ENCODE measurements at regions not wholly inside any gene's neighbourhood (a gene's known extent, or its start where the extent isn't known, plus 50 kb on each side); places are given as distances from the start of the nearest gene placed in this dataset.

DNA sequence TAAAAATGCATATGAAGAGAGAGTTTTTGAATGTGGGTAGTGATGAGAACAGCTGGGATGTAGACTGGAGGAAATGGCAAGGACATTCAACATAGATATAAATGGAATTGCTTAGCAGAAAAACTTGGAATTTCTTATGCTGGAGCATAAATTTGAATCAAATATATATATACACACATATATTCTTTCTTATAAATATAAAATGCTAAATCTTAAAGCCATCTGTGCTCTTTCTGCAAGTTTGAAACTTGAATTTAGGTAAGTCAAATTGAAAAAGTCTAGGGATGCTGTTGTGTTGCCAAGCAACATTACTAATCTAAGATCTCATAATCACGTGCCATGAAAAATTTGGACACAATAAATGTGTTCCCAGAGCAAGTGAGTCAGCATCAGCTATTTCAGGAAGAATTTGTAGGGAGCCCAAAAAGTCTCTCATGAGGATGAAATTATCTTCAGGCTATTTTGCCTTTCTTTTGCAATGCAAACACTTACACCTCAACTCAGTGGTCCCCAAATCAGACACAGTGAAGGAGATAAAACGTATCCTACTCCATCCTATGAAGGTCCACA is 58.4 kb upstream of the ALDH1A1 start:
- Mint-ChIP-seq H3K27ac (no peak overlapping the region), H3K4me3 (no peak overlapping the region), H3K9me3 (no peaks in the 10 kb centered on the region), H3K27me3 (ENCODE audit: insufficient read depth) (no peaks in the 10 kb centered on the region), H3K36me3 (ENCODE audit: low read depth) (no peaks in the 10 kb centered on the region), H3K4me1 (peaks cover 12% of the 10 kb centered on the region)
- H3K27ac ChIP-seq (ENCODE audit: low read depth, low read length) = no peak overlapping the region
- no peak overlapping the region for H3K9ac ChIP-seq (ENCODE audit: extremely low read depth, low read length, poor library complexity, severe bottlenecking)
- no peak overlapping the region for H3K4me3 ChIP-seq (ENCODE audit: low read length)
- TF ChIP-seq, protein P1, sequence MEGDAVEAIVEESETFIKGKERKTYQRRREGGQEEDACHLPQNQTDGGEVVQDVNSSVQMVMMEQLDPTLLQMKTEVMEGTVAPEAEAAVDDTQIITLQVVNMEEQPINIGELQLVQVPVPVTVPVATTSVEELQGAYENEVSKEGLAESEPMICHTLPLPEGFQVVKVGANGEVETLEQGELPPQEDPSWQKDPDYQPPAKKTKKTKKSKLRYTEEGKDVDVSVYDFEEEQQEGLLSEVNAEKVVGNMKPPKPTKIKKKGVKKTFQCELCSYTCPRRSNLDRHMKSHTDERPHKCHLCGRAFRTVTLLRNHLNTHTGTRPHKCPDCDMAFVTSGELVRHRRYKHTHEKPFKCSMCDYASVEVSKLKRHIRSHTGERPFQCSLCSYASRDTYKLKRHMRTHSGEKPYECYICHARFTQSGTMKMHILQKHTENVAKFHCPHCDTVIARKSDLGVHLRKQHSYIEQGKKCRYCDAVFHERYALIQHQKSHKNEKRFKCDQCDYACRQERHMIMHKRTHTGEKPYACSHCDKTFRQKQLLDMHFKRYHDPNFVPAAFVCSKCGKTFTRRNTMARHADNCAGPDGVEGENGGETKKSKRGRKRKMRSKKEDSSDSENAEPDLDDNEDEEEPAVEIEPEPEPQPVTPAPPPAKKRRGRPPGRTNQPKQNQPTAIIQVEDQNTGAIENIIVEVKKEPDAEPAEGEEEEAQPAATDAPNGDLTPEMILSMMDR (conservative IDR thresholded peaks at IDR 0.05) = no peak
- H3K4me1 ChIP-seq (ENCODE audit: control insufficient read depth, insufficient read depth, low read length) = no peaks in the 10 kb centered on the region
- no peaks in the 10 kb centered on the region for H3K9me3 ChIP-seq (ENCODE audit: control insufficient read depth, low read length)
- H3K27me3 ChIP-seq (ENCODE audit: control insufficient read depth, insufficient read depth, low read length, poor library complexity, severe bottlenecking) = peaks cover 4% of the 10 kb centered on the region
- WGBS, 2 experiments (ENCODE audit: insufficient coverage in 1 of 2, insufficient read length in 1 of 2) = 88 to 98% methylated on average over 1 to 2 of the region's 2 CpGs
- no peak for DNase-seq
- H3K36me3 ChIP-seq (ENCODE audit: control insufficient read depth, insufficient read depth, low read length) = no peaks in the 10 kb centered on the region

DNA sequence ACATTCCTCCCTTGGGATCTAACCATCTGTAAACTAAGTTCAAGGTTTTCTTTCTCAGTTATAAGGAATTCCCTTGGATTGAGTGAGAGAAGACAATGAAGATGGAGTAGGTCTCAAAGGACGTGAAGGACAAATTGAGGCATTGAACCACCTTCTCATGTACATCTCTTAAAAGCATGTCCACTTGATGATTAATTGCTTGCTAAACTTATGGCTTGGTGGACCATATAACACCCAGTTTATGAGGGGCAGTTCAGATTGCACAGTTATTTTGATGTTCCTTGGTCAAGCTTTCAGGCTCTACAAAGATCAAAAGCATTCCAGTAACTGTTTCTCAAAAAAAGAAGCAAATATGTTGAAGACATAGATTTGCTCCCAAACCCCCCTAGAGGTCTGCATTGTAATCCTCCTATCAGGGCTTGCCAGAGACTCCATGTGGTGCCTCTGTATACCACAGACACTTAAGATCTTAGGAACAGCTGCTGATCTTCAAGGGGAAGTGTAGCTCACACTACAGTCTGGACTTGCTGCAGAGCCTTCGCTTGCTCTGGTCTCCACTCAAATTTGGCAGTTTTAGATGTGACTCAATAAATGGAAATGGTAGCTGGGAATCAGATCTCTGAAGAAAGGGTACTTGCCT is 56.9 kb upstream of the ALDH1A1 start:
- H3K36me3 Mint-ChIP-seq (ENCODE audit: low read depth) = no peaks in the 10 kb centered on the region
- H3K9ac ChIP-seq (ENCODE audit: extremely low read depth, low read length, poor library complexity, severe bottlenecking) = no peak overlapping the region
- H3K4me1 Mint-ChIP-seq = peaks cover 12% of the 10 kb centered on the region
- no peak overlapping the region for H3K27ac ChIP-seq (ENCODE audit: low read depth, low read length)
- TF ChIP-seq, protein P1 (conservative IDR thresholded peaks at IDR 0.05) = peak; percentile 60
- no peaks in the 10 kb centered on the region for H3K9me3 Mint-ChIP-seq
- H3K4me3 ChIP-seq (ENCODE audit: low read length) = no peak overlapping the region
- H3K4me3 Mint-ChIP-seq = no peak overlapping the region
- H3K9me3 ChIP-seq (ENCODE audit: control insufficient read depth, low read length) = no peaks in the 10 kb centered on the region
- H3K27ac Mint-ChIP-seq = no peak overlapping the region
- 83 to 94% methylated on average over 2 of the region's 2 CpGs for WGBS, 2 experiments (ENCODE audit: insufficient coverage in 1 of 2, insufficient read length in 1 of 2)
- H3K27me3 Mint-ChIP-seq (ENCODE audit: insufficient read depth) = no peaks in the 10 kb centered on the region
- peaks cover 4% of the 10 kb centered on the region for H3K27me3 ChIP-seq (ENCODE audit: control insufficient read depth, insufficient read depth, low read length, poor library complexity, severe bottlenecking)
- H3K4me1 ChIP-seq (ENCODE audit: control insufficient read depth, insufficient read depth, low read length) = no peaks in the 10 kb centered on the region
- peak; percentile 54 for DNase-seq
- no peaks in the 10 kb centered on the region for H3K36me3 ChIP-seq (ENCODE audit: control insufficient read depth, insufficient read depth, low read length)

DNA sequence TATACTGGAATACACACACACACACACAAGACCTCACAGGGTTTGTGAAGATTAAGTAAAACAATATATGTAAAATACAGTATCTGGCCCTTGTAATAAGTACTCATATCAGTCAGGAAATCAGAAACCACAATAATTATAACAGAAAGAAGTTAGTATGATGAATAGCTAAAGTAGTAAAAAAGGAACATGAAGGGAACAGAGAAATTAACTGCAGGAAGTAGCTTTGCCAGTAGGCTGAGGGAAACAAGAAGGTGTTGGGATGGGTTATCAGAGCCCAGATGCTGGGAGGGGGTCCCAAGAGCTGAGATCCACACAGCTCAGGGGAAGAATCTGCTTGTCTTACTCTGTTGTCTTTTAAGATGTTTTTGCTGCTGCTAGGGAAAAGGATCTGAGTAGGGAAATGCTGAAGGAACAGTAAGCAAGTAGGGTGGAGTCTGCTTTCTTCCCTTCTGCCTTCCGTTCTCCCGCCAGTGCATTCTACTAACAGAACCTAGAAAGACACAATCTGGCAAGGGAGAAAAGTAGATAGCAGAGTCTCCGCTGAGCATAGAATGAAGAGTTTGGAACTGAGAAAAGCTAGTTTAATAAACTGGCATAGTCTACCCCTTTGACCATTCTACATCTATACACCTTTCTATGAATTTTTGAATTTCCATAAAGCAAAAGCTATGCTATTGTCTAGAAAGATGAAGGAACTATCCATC is 55.3 kb upstream of the ALDH1A1 start:
- Histone ChIP-seq H3K36me3 (ENCODE audit: control insufficient read depth, insufficient read depth, low read length) (no peaks in the 10 kb centered on the region), H3K27ac (ENCODE audit: low read depth, low read length) (no peak overlapping the region), H3K4me1 (ENCODE audit: control insufficient read depth, insufficient read depth, low read length) (no peaks in the 10 kb centered on the region), H3K9ac (ENCODE audit: extremely low read depth, low read length, poor library complexity, severe bottlenecking) (no peak overlapping the region), H3K9me3 (ENCODE audit: control insufficient read depth, low read length) (no peaks in the 10 kb centered on the region), H3K4me3 (ENCODE audit: low read length) (no peak overlapping the region), H3K27me3 (ENCODE audit: control insufficient read depth, insufficient read depth, low read length, poor library complexity, severe bottlenecking) (peaks cover 4% of the 10 kb centered on the region)
- H3K4me1 Mint-ChIP-seq = peaks cover 12% of the 10 kb centered on the region
- H3K9me3 Mint-ChIP-seq = no peaks in the 10 kb centered on the region
- TF ChIP-seq, protein P1 (conservative IDR thresholded peaks at IDR 0.05) = peak; percentile 25
- no peaks in the 10 kb centered on the region for H3K27me3 Mint-ChIP-seq (ENCODE audit: insufficient read depth)
- 83% methylated on average over 3 of the region's 3 CpGs; no CpG with 5 or more reads in 1 of the 2 experiments for WGBS, 2 experiments (ENCODE audit: insufficient coverage in 1 of 2, insufficient read length in 1 of 2)
- no peak overlapping the region for H3K4me3 Mint-ChIP-seq
- no peaks in the 10 kb centered on the region for H3K36me3 Mint-ChIP-seq (ENCODE audit: low read depth)
- no peak overlapping the region for H3K27ac Mint-ChIP-seq
- DNase-seq = no peak

Measured in endodermal cell (in vitro differentiated cells).